AG08395 (cell line): ENCODE measurements at regions not wholly inside any gene's neighbourhood (a gene's known extent, or its start where the extent isn't known, plus 50 kb on each side); places are given as distances from the start of the nearest gene placed in this dataset.
A peak's percentile ranks its signal among the peaks of the same experiment; 100 is the strongest.

Experiments
- DNase-seq: peaks from one replicate; pipeline ENCODE4 v3.0.0; 2012; ENCODE audit warnings: mixed read lengths, low spot score

GRCh38 chr9:3732077-3733038 is 206.6 kb upstream of the RFX3 start:
- DNase-seq = peak; percentile 83

GRCh38 chr9:3730511-3730922 is 204.7 kb upstream of the RFX3 start:
- DNase-seq = no peak

- DNase-seq = no peak
These were observed 195.3 kb upstream of the RFX3 start for GRCh38 chr9:3721096-3721495.

- DNase-seq = no peak
These were observed 193.5 kb upstream of the RFX3 start for GRCh38 chr9:3719286-3719685.

- DNase-seq = no peak
These were observed 190.6 kb upstream of the RFX3 start for GRCh38 chr9:3716415-3716814.

GRCh38 chr9:3708751-3709150 is 182.9 kb upstream of the RFX3 start:
- no peak for DNase-seq

- no peak for DNase-seq
These were observed 179.1 kb upstream of the RFX3 start for GRCh38 chr9:3704890-3705289.

- no peak for DNase-seq
These were observed 175.0 kb upstream of the RFX3 start for GRCh38 chr9:3700772-3701171.

- DNase-seq = no peak
These were observed 174.1 kb upstream of the RFX3 start for GRCh38 chr9:3699883-3700282.

GRCh38 chr9:3698531-3698930 is 172.7 kb upstream of the RFX3 start:
- no peak for DNase-seq

- no peak for DNase-seq
These were observed 172.3 kb upstream of the RFX3 start for GRCh38 chr9:3698076-3698475.

GRCh38 chr9:3696368-3696767 is 170.6 kb upstream of the RFX3 start:
- no peak for DNase-seq

GRCh38 chr9:3692606-3693005 is 166.8 kb upstream of the RFX3 start:
- no peak for DNase-seq

GRCh38 chr9:3689555-3689954 is 163.8 kb upstream of the RFX3 start:
- no peak for DNase-seq

- no peak for DNase-seq
These were observed 161.3 kb upstream of the RFX3 start for GRCh38 chr9:3687145-3687544.

- DNase-seq = no peak
These were observed 156.4 kb upstream of the RFX3 start for GRCh38 chr9:3682186-3682585.

- DNase-seq = no peak
These were observed 151.7 kb upstream of the RFX3 start for GRCh38 chr9:3677541-3677940.

- DNase-seq = no peak
These were observed 151.0 kb upstream of the RFX3 start for GRCh38 chr9:3676766-3677165.

GRCh38 chr9:3675946-3676345 is 150.1 kb upstream of the RFX3 start:
- DNase-seq = no peak

- DNase-seq = no peak
These were observed 148.8 kb upstream of the RFX3 start for GRCh38 chr9:3674561-3674960.

GRCh38 chr9:3672399-3672798 is 146.6 kb upstream of the RFX3 start:
- DNase-seq = no peak

- no peak for DNase-seq
These were observed 138.2 kb upstream of the RFX3 start for GRCh38 chr9:3664044-3664443.

GRCh38 chr9:3662671-3663070 is 136.9 kb upstream of the RFX3 start:
- DNase-seq = no peak

GRCh38 chr9:3660936-3661335 is 135.1 kb upstream of the RFX3 start:
- no peak for DNase-seq
